ENCODE measurements at regions not wholly inside any gene's neighbourhood (a gene's known extent, or its start where the extent isn't known, plus 50 kb on each side); places are given as distances from the start of the nearest gene placed in this dataset.

DNA sequence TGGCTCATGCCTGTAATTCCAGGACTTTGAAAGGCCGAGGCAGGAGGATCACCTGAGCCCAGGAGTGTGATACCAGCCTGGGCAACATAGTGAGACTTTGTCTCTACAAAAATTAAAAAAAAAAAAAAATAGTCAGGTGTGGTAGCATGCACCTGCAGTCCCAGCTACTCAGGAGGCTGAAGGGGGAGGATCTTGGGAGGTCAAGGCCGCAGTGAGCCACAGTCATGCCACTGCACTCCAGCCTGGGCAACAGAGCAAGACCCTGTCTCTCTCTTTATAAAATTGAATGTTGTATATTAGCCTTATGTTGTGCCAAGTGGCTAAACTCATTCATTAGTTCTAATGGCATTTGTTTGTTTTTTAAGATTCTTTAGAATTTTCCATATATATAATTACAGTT is 207.7 kb upstream of the COPS8 start:
- TF ChIP-seq POLR2AphosphoS5 (IDR thresholded peaks at IDR 0.05) = no peak
- TF ChIP-seq, protein P1, sequence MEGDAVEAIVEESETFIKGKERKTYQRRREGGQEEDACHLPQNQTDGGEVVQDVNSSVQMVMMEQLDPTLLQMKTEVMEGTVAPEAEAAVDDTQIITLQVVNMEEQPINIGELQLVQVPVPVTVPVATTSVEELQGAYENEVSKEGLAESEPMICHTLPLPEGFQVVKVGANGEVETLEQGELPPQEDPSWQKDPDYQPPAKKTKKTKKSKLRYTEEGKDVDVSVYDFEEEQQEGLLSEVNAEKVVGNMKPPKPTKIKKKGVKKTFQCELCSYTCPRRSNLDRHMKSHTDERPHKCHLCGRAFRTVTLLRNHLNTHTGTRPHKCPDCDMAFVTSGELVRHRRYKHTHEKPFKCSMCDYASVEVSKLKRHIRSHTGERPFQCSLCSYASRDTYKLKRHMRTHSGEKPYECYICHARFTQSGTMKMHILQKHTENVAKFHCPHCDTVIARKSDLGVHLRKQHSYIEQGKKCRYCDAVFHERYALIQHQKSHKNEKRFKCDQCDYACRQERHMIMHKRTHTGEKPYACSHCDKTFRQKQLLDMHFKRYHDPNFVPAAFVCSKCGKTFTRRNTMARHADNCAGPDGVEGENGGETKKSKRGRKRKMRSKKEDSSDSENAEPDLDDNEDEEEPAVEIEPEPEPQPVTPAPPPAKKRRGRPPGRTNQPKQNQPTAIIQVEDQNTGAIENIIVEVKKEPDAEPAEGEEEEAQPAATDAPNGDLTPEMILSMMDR (IDR thresholded peaks at IDR 0.05; ENCODE audit: poor library complexity, severe bottlenecking) = no peak

Measured in neural cell (in vitro differentiated cells).